ENCODE measurements at regions not wholly inside any gene's neighbourhood (a gene's known extent, or its start where the extent isn't known, plus 50 kb on each side); places are given as distances from the start of the nearest gene placed in this dataset.

GRCh38 chr6:165910184-165910966 lies 247.3 kb upstream of the PDE10A start:
- TF ChIP-seq CTCF (IDR thresholded peaks at IDR 0.05), result no peak
- peaks cover 46% of the 10 kb centered on the region for H3K27me3 Mint-ChIP-seq (ENCODE audit: low read depth, poor library complexity)
- H3K27ac Mint-ChIP-seq, result no peak overlapping the region
- no peaks in the 10 kb centered on the region for H3K4me1 Mint-ChIP-seq
- H3K4me3 Mint-ChIP-seq, result no peak overlapping the region
- no peak for DNase-seq
- H3K36me3 Mint-ChIP-seq (ENCODE audit: low read depth), result no peaks in the 10 kb centered on the region
- no peaks in the 10 kb centered on the region for H3K9me3 Mint-ChIP-seq

- Mint-ChIP-seq H3K27ac (no peak overlapping the region), H3K4me1 (no peaks in the 10 kb centered on the region), H3K27me3 (ENCODE audit: low read depth, poor library complexity) (peaks cover 40% of the 10 kb centered on the region), H3K36me3 (ENCODE audit: low read depth) (no peaks in the 10 kb centered on the region), H3K9me3 (no peaks in the 10 kb centered on the region), H3K4me3 (no peak overlapping the region)
- no peak for TF ChIP-seq CTCF (IDR thresholded peaks at IDR 0.05)
- no peak for DNase-seq
These were observed 243.7 kb upstream of the PDE10A start for GRCh38 chr6:165906736-165907135.

- H3K27ac Mint-ChIP-seq, result no peak overlapping the region
- no peaks in the 10 kb centered on the region for H3K36me3 Mint-ChIP-seq (ENCODE audit: low read depth)
- H3K27me3 Mint-ChIP-seq (ENCODE audit: low read depth, poor library complexity), result peaks cover 40% of the 10 kb centered on the region
- H3K4me3 Mint-ChIP-seq, result no peak overlapping the region
- H3K4me1 Mint-ChIP-seq, result peaks cover 2% of the 10 kb centered on the region
- no peak for TF ChIP-seq CTCF (IDR thresholded peaks at IDR 0.05)
- no peaks in the 10 kb centered on the region for H3K9me3 Mint-ChIP-seq
- no peak for DNase-seq
These were observed 242.7 kb upstream of the PDE10A start for GRCh38 chr6:165905744-165906143.

GRCh38 chr6:165900970-165901369 lies 237.9 kb upstream of the PDE10A start:
- Mint-ChIP-seq H3K27ac (no peak overlapping the region), H3K36me3 (ENCODE audit: low read depth) (no peaks in the 10 kb centered on the region)

GRCh38 chr6:165899611-165900010 lies 236.6 kb upstream of the PDE10A start:
- DNase-seq, result no peak
- H3K27ac Mint-ChIP-seq, result no peak overlapping the region
- H3K9me3 Mint-ChIP-seq, result no peaks in the 10 kb centered on the region
- no peaks in the 10 kb centered on the region for H3K36me3 Mint-ChIP-seq (ENCODE audit: low read depth)
- TF ChIP-seq CTCF (IDR thresholded peaks at IDR 0.05), result no peak
- peaks cover 34% of the 10 kb centered on the region for H3K27me3 Mint-ChIP-seq (ENCODE audit: low read depth, poor library complexity)
- H3K4me1 Mint-ChIP-seq, result peaks cover 6% of the 10 kb centered on the region
- H3K4me3 Mint-ChIP-seq, result no peak overlapping the region

More at GRCh38 chr6:165900970-165901369, 237.9 kb upstream of the PDE10A start:
- TF ChIP-seq CTCF (IDR thresholded peaks at IDR 0.05), result no peak
- Mint-ChIP-seq H3K27me3 (ENCODE audit: low read depth, poor library complexity) (peaks cover 34% of the 10 kb centered on the region), H3K4me1 (peaks cover 6% of the 10 kb centered on the region), H3K4me3 (no peak overlapping the region), H3K9me3 (no peaks in the 10 kb centered on the region)
- no peak for DNase-seq
